Astrocyte (in vitro differentiated cells and primary cell): ENCODE measurements at regions not wholly inside any gene's neighbourhood (a gene's known extent, or its start where the extent isn't known, plus 50 kb on each side); places are given as distances from the start of the nearest gene placed in this dataset.

Source experiments
- CTCF ChIP-seq: IDR thresholded peaks from 2 replicates; pipeline ENCODE4 v1.5.1; 2011; ENCODE audit warnings: low read depth, mild to moderate bottlenecking, inconsistent platforms, low read length, moderate library complexity; ENCODE audit not compliant: insufficient read depth
- EZH2 ChIP-seq: IDR thresholded peaks from 2 replicates; pipeline ENCODE4 v1.6.1; 2012; ENCODE audit warnings: mild to moderate bottlenecking, low read length, inconsistent platforms; ENCODE audit not compliant: insufficient read depth

- TF ChIP-seq CTCF, result no peak
- TF ChIP-seq EZH2, result no peak
Measured at GRCh38 chr12:47488888-47489287, 216.9 kb downstream of the RPAP3 start.
